HUES48 (cell line): ENCODE measurements at regions not wholly inside any gene's neighbourhood (a gene's known extent, or its start where the extent isn't known, plus 50 kb on each side); places are given as distances from the start of the nearest gene placed in this dataset.
"Not testable (repeated sequence)": the region's sequence is repeated elsewhere in the genome, so short reads cannot be mapped to it uniquely, and the experiment has no call there.

Experiments used
- H3K27ac ChIP-seq: one replicate; pipeline ENCODE4 v1.7.0; 2013; ENCODE audit warnings: low read depth, low read length, inconsistent platforms
- H3K27me3 ChIP-seq: 2 replicates; pipeline ENCODE4 v1.6.1; 2013; ENCODE audit warnings: mild to moderate bottlenecking, low read length; ENCODE audit not compliant: control insufficient read depth, insufficient read depth
- H3K36me3 ChIP-seq: 2 replicates; pipeline ENCODE4 v1.6.1; 2013; ENCODE audit warnings: low read length; ENCODE audit not compliant: control insufficient read depth, insufficient read depth
- H3K4me1 ChIP-seq: 2 replicates; pipeline ENCODE4 v1.6.1; 2013; ENCODE audit warnings: mild to moderate bottlenecking, low read length; ENCODE audit not compliant: control insufficient read depth, insufficient read depth
- H3K4me3 ChIP-seq: 2 replicates; pipeline ENCODE4 v1.5.1; 2013; ENCODE audit warnings: mild to moderate bottlenecking, low read depth, low read length
- H3K9ac ChIP-seq: 2 replicates; pipeline ENCODE4 v1.6.1; 2013; ENCODE audit warnings: mild to moderate bottlenecking, low read depth, low read length, moderate library complexity
- H3K9me3 ChIP-seq: 2 replicates; pipeline ENCODE4 v1.6.1; 2013; ENCODE audit warnings: low read length; ENCODE audit not compliant: control insufficient read depth, insufficient read depth

- Histone ChIP-seq H3K27me3 (no peaks in the 10 kb centered on the region), H3K9ac (no peak overlapping the region), H3K36me3 (no peaks in the 10 kb centered on the region), H3K4me1 (no peaks in the 10 kb centered on the region), H3K9me3 (peaks cover 5% of the 10 kb centered on the region), H3K4me3 (no peak overlapping the region), H3K27ac (no peak overlapping the region)
These were observed 84.5 kb downstream of the JRKL start for GRCh38 chr11:96474263-96474662.

GRCh38 chr11:96481204-96481603 is 91.4 kb downstream of the JRKL start:
- Histone ChIP-seq H3K9me3 (peaks cover 5% of the 10 kb centered on the region; the same call in 1 of the 2 replicates), H3K27ac (no peak overlapping the region), H3K4me3 (no peak overlapping the region), H3K9ac (no peak overlapping the region), H3K36me3 (no peaks in the 10 kb centered on the region), H3K27me3 (no peaks in the 10 kb centered on the region), H3K4me1 (no peaks in the 10 kb centered on the region)

DNA sequence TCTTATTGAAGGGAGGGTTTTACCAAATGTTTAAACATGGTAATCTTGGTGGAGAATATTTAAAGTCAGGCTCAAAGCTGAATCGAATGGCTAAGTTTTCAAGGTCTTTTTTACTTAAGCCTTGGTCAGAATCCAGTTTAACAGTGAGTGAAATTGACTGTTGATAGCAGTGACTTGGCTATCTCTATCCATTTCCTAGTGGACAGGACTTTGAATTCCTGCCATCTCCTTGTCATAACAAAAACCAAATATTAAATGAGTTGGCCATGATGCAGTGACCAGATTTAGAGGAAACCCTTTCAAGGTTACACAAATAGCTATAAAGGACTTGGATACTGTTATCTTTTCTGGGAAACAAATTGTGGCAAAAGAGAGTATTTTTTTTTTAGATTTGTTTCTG is 92.0 kb downstream of the JRKL start:
- Histone ChIP-seq H3K36me3 (no peaks in the 10 kb centered on the region), H3K9me3 (peaks cover 5% of the 10 kb centered on the region; the same call in 1 of the 2 replicates), H3K9ac (no peak overlapping the region), H3K4me1 (no peaks in the 10 kb centered on the region), H3K27ac (no peak overlapping the region), H3K4me3 (no peak overlapping the region), H3K27me3 (no peaks in the 10 kb centered on the region)

DNA sequence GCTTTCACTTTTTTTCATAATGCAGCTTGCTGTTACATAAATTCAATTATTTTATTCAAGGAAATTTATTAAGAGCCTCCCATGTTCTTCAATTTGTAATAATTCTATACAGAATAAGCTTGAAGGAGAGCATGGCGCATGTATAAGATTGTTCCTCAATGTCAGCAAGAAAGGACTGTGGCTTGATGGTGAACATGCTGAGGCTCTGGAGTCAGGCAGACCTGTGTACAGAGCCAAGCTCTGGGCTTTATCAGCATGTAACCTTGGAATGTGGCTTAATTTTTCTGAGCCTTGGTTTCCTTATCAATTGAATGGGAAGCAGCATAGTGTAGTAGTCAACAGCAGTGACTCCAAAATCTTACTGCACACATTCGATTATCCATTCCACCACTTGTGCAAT is 92.4 kb downstream of the JRKL start:
- Histone ChIP-seq H3K4me3 (no peak overlapping the region), H3K9me3 (peaks cover 5% of the 10 kb centered on the region; the same call in 1 of the 2 replicates), H3K9ac (no peak overlapping the region), H3K36me3 (no peaks in the 10 kb centered on the region), H3K27me3 (no peaks in the 10 kb centered on the region), H3K4me1 (no peaks in the 10 kb centered on the region), H3K27ac (no peak overlapping the region)

DNA sequence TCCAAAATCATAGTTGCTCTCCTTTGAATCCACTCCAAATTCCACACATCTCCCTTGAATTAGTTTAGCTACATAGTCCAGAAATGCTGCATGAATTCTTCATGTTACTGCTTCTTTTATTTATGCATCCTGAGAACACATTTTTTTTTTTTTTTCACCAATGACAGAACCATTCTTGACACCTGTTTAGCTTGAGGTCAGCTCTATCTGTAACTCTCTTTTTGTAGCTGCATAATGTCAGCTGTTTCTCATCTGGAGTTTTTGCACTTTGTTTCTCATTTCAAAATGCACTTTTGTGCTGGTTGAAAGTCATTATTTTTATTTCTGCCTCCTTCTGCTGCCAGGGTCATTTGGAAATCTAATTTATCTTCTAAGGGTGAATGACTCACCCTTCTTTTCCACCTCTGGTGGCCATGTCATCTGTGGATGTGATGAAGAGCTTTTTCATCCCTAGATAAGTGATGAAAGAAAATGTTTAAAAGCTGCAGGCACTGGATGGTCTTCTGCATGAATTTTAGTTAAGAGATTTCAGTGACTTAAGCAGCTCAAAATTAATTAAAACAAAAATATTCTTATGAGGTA is 93.7 kb downstream of the JRKL start:
- no peak overlapping the region for H3K27ac ChIP-seq
- H3K4me1 ChIP-seq: no peaks in the 10 kb centered on the region
- H3K4me3 ChIP-seq: no peak overlapping the region
- no peaks in the 10 kb centered on the region for H3K36me3 ChIP-seq
- H3K9me3 ChIP-seq: no peaks in the 10 kb centered on the region
- H3K9ac ChIP-seq: no peak overlapping the region
- H3K27me3 ChIP-seq: no peaks in the 10 kb centered on the region

GRCh38 chr11:96484361-96484760 is 94.5 kb downstream of the JRKL start:
- Histone ChIP-seq H3K36me3 (no peaks in the 10 kb centered on the region), H3K9me3 (no peaks in the 10 kb centered on the region), H3K4me1 (no peaks in the 10 kb centered on the region), H3K9ac (no peak overlapping the region), H3K27ac (no peak overlapping the region), H3K27me3 (no peaks in the 10 kb centered on the region), H3K4me3 (no peak overlapping the region)

GRCh38 chr11:96486890-96487611 is 97.2 kb downstream of the JRKL start:
- no peaks in the 10 kb centered on the region for H3K36me3 ChIP-seq
- no peak overlapping the region for H3K4me3 ChIP-seq
- H3K27ac ChIP-seq: no peak overlapping the region
- H3K9ac ChIP-seq: no peak overlapping the region
- no peaks in the 10 kb centered on the region for H3K4me1 ChIP-seq
- no peaks in the 10 kb centered on the region for H3K9me3 ChIP-seq
- H3K27me3 ChIP-seq: no peaks in the 10 kb centered on the region

GRCh38 chr11:96488911-96489310 is 99.1 kb downstream of the JRKL start:
- H3K36me3 ChIP-seq, H3K9ac ChIP-seq, H3K9me3 ChIP-seq, H3K27ac ChIP-seq, H3K4me3 ChIP-seq, H3K4me1 ChIP-seq, H3K27me3 ChIP-seq: not testable (repeated sequence)

DNA sequence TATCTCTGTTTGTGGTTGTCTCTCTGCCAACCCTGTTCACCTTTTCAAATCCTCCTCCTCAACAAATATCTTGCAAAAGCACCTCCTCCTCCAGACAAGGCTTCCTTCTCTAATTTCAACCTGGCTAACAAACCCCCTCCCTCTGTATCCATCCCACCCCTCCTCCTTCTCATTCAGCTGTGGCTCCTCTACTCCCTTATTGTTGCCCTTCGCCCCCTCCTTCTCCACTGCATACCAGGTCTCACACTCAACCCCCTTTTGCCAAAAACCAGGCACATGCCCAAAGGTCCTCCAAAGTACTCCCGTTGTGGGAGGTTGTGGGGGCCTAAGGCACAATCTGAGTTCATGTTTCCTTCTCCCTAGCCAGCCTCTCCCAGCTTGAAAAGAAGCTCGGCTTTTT is 110.6 kb downstream of the JRKL start:
- Histone ChIP-seq H3K9me3 (no peaks in the 10 kb centered on the region), H3K4me3 (no peak overlapping the region)

DNA sequence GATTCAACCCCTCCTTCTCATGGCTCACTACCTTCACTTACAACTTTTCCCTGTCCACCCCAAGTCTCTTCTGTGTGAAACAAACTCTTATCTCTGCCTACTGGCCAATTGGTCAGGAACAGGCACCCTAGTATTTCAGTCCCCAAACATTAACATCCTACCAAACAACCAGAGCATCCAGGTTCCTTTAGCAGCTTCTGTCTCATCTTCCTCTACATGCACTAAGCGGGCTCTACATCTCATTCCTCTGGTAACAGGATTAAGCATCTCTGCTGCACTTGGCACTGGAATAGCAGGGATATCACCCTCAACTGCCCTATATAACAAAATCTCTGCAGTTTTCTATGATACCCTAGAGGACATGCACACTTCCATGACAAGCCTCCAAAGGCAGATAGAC is 116.2 kb downstream of the JRKL start:
- no peaks in the 10 kb centered on the region for H3K27me3 ChIP-seq
- H3K9me3 ChIP-seq: no peaks in the 10 kb centered on the region
- no peak overlapping the region for H3K9ac ChIP-seq
- H3K36me3 ChIP-seq: no peaks in the 10 kb centered on the region
- no peak overlapping the region for H3K4me3 ChIP-seq
- H3K4me1 ChIP-seq: no peaks in the 10 kb centered on the region
- no peak overlapping the region for H3K27ac ChIP-seq

More for the DNA sequence above, 110.6 kb downstream of the JRKL start:
- H3K9ac ChIP-seq: no peak overlapping the region
- H3K27ac ChIP-seq: no peak overlapping the region
- no peaks in the 10 kb centered on the region for H3K27me3 ChIP-seq
- H3K4me1 ChIP-seq: no peaks in the 10 kb centered on the region
- no peaks in the 10 kb centered on the region for H3K36me3 ChIP-seq

- Histone ChIP-seq H3K9me3 (no peaks in the 10 kb centered on the region), H3K4me3 (no peak overlapping the region), H3K36me3 (no peaks in the 10 kb centered on the region), H3K27ac (no peak overlapping the region), H3K4me1 (no peaks in the 10 kb centered on the region), H3K9ac (no peak overlapping the region), H3K27me3 (no peaks in the 10 kb centered on the region)
These were observed 117.1 kb downstream of the JRKL start for GRCh38 chr11:96506953-96507354.
